ENCODE measurements at regions not wholly inside any gene's neighbourhood (a gene's known extent, or its start where the extent isn't known, plus 50 kb on each side); places are given as distances from the start of the nearest gene placed in this dataset.
A peak's percentile ranks its signal among the peaks of the same experiment; 100 is the strongest.
"Not testable (repeated sequence)": the region's sequence is repeated elsewhere in the genome, so short reads cannot be mapped to it uniquely, and the experiment has no call there.

DNA sequence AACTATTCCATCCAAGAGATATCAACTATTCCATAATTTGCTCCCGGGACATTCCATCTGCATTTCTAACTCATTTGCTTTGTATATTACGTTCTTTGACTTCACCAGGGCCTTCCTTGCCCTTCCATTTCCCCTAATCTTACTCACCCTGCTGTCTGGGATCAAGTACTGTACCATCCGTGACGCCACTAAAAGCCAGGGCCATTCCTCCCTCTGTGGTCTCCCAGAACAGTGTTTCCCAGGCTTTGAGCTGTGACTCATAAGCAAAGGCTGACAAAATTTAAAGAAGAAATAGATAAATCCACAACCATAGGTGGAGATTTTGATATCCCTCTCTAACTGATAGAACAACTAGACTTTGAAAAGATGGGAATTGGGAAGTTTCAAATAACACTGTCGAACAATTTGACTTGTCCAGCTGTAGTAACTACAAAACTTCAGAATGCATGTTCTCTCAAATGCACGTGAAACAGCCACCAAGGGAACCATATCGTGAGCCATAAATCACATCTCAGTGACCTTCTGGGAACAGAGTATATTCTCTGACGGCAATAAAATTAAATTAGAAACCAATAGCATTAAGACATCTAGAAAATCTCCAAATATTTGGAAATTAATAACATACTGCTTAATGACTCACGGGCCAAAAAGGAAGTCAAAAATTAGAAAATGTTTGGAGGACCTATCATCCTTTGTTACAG is 501.0 kb downstream of the SETD4 start:
- DNase-seq (ENCODE audit: low read depth), result peak; percentile 94
- no peak overlapping the region for H3K4me3 ChIP-seq (ENCODE audit: low read depth, low read length)
- TF ChIP-seq, protein P1, sequence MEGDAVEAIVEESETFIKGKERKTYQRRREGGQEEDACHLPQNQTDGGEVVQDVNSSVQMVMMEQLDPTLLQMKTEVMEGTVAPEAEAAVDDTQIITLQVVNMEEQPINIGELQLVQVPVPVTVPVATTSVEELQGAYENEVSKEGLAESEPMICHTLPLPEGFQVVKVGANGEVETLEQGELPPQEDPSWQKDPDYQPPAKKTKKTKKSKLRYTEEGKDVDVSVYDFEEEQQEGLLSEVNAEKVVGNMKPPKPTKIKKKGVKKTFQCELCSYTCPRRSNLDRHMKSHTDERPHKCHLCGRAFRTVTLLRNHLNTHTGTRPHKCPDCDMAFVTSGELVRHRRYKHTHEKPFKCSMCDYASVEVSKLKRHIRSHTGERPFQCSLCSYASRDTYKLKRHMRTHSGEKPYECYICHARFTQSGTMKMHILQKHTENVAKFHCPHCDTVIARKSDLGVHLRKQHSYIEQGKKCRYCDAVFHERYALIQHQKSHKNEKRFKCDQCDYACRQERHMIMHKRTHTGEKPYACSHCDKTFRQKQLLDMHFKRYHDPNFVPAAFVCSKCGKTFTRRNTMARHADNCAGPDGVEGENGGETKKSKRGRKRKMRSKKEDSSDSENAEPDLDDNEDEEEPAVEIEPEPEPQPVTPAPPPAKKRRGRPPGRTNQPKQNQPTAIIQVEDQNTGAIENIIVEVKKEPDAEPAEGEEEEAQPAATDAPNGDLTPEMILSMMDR (IDR thresholded peaks at IDR 0.05; ENCODE audit: insufficient read depth, low read depth, low read length), result no peak

GRCh38 chr21:35556536-35556935 is 503.8 kb downstream of the SETD4 start:
- TF ChIP-seq, protein P1 (IDR thresholded peaks at IDR 0.05; ENCODE audit: insufficient read depth, low read depth, low read length), result no peak
- no peak for DNase-seq (ENCODE audit: low read depth)
- no peak overlapping the region for H3K4me3 ChIP-seq (ENCODE audit: low read depth, low read length)

- H3K4me3 ChIP-seq (ENCODE audit: low read depth, low read length); DNase-seq (ENCODE audit: low read depth): not testable (repeated sequence)
These were observed 503.4 kb upstream of the RUNX1 start for GRCh38 chr21:35552483-35552882.

DNA sequence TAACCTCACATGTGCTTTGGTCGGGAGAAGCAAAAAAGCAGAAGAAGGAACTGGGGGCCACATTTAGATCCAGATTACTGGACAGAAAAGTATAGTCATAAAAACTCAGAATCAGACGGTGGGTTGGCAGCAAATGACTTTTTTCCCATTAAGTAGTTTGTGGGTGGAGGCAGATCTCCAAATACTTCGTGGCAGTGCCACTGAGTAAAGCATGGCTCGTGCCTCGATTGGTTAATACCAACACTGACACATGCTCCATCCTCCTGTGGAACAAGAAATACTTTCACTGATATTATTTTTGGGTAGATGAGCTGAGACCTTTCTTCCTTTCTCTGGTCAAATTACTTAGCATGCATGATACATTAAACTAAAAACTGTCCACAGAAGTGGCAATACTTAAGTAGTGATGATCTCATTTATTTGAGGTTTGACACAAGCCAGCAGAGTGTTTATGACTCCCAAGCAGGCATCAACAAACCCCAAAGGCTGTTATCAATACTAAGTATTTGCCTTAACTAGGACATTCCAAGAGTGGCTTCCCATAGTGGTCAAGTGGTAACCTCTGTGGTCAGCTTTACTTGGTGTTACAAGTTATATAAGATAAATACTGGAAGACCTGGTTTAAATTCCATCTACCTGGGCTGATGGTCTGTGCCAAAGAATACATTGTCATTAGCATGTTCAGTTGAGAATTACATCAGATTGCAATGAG is 500.0 kb upstream of the RUNX1 start:
- DNase-seq (ENCODE audit: low read depth), result no peak
- TF ChIP-seq, protein P1 (IDR thresholded peaks at IDR 0.05; ENCODE audit: insufficient read depth, low read depth, low read length), result no peak
- no peak overlapping the region for H3K4me3 ChIP-seq (ENCODE audit: low read depth, low read length)

DNA sequence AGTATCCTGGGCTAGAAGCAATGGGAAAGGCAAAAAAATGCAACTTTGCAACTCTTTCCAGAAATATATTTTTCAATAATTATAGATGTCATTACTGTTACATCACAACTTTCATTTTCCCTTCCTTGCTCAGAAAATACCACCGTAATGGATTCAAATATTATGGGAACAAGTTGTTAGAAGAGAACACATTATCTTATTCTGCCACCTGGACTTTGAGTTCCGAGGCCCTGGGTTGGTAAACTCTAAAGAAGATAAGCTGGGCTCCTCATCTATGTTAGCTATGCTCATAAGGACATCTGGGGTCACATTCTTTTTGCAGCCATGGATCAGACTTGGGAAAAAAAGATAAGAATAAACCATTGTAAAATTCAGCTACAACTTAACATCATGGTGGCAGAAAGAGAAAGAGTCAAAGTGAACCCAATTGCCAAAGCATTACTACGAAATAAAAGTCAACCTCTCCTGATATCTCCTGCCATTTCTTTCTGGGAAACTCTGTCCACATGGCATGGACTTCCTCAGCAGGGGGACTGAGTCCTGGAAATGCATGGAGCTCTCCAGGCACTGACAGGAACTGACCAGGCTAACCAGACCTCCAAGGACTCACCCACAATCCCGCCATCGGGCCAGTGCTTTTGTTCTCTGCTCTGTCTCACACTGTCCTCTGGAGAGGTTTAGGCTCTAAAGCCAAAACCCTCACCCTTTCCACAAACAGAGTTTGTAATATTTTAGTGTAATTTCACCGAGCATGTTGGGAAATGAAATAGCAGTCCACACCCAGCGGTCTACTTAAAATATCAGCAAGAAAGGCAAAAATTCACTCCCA is 499.1 kb upstream of the RUNX1 start:
- TF ChIP-seq, protein P1 (IDR thresholded peaks at IDR 0.05; ENCODE audit: insufficient read depth, low read depth, low read length), result no peak
- no peak overlapping the region for H3K4me3 ChIP-seq (ENCODE audit: low read depth, low read length)
- no peak for DNase-seq (ENCODE audit: low read depth)

- no peak for DNase-seq (ENCODE audit: low read depth)
- TF ChIP-seq, protein P1 (IDR thresholded peaks at IDR 0.05; ENCODE audit: insufficient read depth, low read depth, low read length), result no peak
These were observed 494.6 kb upstream of the RUNX1 start for GRCh38 chr21:35543746-35544145.

More at GRCh38 chr21:35543746-35544145, 494.6 kb upstream of the RUNX1 start:
- H3K4me3 ChIP-seq (ENCODE audit: low read depth, low read length), result no peak overlapping the region

All from fibroblast of villous mesenchyme (primary cell).